H9 (cell line): ENCODE measurements at regions not wholly inside any gene's neighbourhood (a gene's known extent, or its start where the extent isn't known, plus 50 kb on each side); places are given as distances from the start of the nearest gene placed in this dataset.

Experiments used
- DNase-seq: peaks from one replicate; pipeline ENCODE4 v3.0.0-alpha.2; 2017
- H2AFZ ChIP-seq: one replicate; pipeline ENCODE4 v1.6.1; 2013; ENCODE audit warnings: mild to moderate bottlenecking, low read length, control low read depth, moderate library complexity
- H2AK5ac ChIP-seq: 2 replicates; pipeline ENCODE4 v1.6.1; 2013; ENCODE audit warnings: low read length, control low read depth, mixed read lengths; ENCODE audit not compliant: insufficient read length
- H2BK120ac ChIP-seq: one replicate; pipeline ENCODE4 v1.6.1; 2013; ENCODE audit warnings: low read depth, mild to moderate bottlenecking, low read length, control low read depth, inconsistent platforms; ENCODE audit not compliant: poor library complexity, severe bottlenecking
- H2BK12ac ChIP-seq: 2 replicates; pipeline ENCODE4 v1.6.1; 2013; ENCODE audit warnings: low read length, control low read depth, mixed read lengths, low read depth; ENCODE audit not compliant: insufficient read length
- H2BK15ac ChIP-seq: 2 replicates; pipeline ENCODE4 v1.6.1; 2013; ENCODE audit warnings: low read depth, low read length, control low read depth
- H2BK20ac ChIP-seq: one replicate; pipeline ENCODE4 v1.6.1; 2013; ENCODE audit warnings: low read depth, mild to moderate bottlenecking, low read length, control low read depth, inconsistent platforms; ENCODE audit not compliant: poor library complexity, severe bottlenecking
- H2BK5ac ChIP-seq: 2 replicates; pipeline ENCODE4 v1.6.1; 2013; ENCODE audit warnings: low read length, control low read depth, mixed read lengths; ENCODE audit not compliant: insufficient read length
- H3K14ac ChIP-seq: 2 replicates; pipeline ENCODE4 v1.6.1; 2013; ENCODE audit warnings: low read length, control low read depth; ENCODE audit not compliant: insufficient read depth
- H3K18ac ChIP-seq: 2 replicates; pipeline ENCODE4 v1.6.1; 2013; ENCODE audit warnings: low read depth, mild to moderate bottlenecking, mixed read lengths, low read length, control low read depth; ENCODE audit not compliant: insufficient read length
- H3K23ac ChIP-seq: 2 replicates; pipeline ENCODE4 v1.6.1; 2013; ENCODE audit warnings: low read length, control low read depth, mixed read lengths, low read depth; ENCODE audit not compliant: insufficient read length
- H3K23me2 ChIP-seq: 2 replicates; pipeline ENCODE4 v1.6.1; 2013; ENCODE audit warnings: low read depth, mild to moderate bottlenecking, mixed read lengths, low read length, control low read depth; ENCODE audit not compliant: insufficient read length, poor library complexity, severe bottlenecking
- H3K27ac ChIP-seq: 2 replicates; pipeline ENCODE4 v1.5.1; 2013; ENCODE audit warnings: low read length, control low read depth, mixed read lengths, low read depth; ENCODE audit not compliant: insufficient read length
- H3K27me3 ChIP-seq: 2 replicates; pipeline ENCODE4 v1.6.1; 2013; ENCODE audit warnings: low read length, control low read depth, inconsistent platforms; ENCODE audit not compliant: insufficient read depth
- H3K4ac ChIP-seq: 2 replicates; pipeline ENCODE4 v1.6.1; 2013; ENCODE audit warnings: low read depth, mild to moderate bottlenecking, control low read depth, inconsistent platforms, low read length, moderate library complexity
- H3K4me1 ChIP-seq: 2 replicates; pipeline ENCODE4 v1.6.1; 2013; ENCODE audit warnings: low read length, control low read depth, inconsistent platforms; ENCODE audit not compliant: insufficient read depth
- H3K4me2 ChIP-seq: 2 replicates; pipeline ENCODE4 v1.6.1; 2013; ENCODE audit warnings: low read length, control low read depth, mixed read lengths; ENCODE audit not compliant: insufficient read length, insufficient read depth
- H3K56ac ChIP-seq: 2 replicates; pipeline ENCODE4 v1.6.1; 2013; ENCODE audit warnings: low read depth, mild to moderate bottlenecking, mixed read lengths, low read length, control low read depth; ENCODE audit not compliant: insufficient read length
- H3K79me1 ChIP-seq: 2 replicates; pipeline ENCODE4 v1.6.1; 2013; ENCODE audit warnings: low read depth, mild to moderate bottlenecking, moderate library complexity, low read length, control low read depth, inconsistent platforms; ENCODE audit not compliant: insufficient read depth, poor library complexity, severe bottlenecking
- H3K79me2 ChIP-seq: 2 replicates; pipeline ENCODE4 v1.6.1; 2013; ENCODE audit warnings: low read length, control low read depth, inconsistent platforms; ENCODE audit not compliant: insufficient read depth
- H3K9ac ChIP-seq: 2 replicates; pipeline ENCODE4 v1.6.1; 2013; ENCODE audit warnings: low read length, control low read depth, mixed read lengths; ENCODE audit not compliant: insufficient read length; ENCODE audit errors: extremely low read depth
- H3K9me3 ChIP-seq: one replicate; pipeline ENCODE4 v1.6.1; 2013; ENCODE audit warnings: low read depth, low read length, inconsistent platforms; ENCODE audit not compliant: control insufficient read depth
- H3T11ph ChIP-seq: one replicate; pipeline ENCODE4 v1.6.1; 2013; ENCODE audit warnings: mild to moderate bottlenecking, low read length, control low read depth, inconsistent platforms
- H4K20me1 ChIP-seq: one replicate; pipeline ENCODE4 v1.6.1; 2013; ENCODE audit not compliant: control insufficient read depth, insufficient read length, insufficient read depth
- H4K5ac ChIP-seq: 2 replicates; pipeline ENCODE4 v1.6.1; 2013; ENCODE audit warnings: low read depth, mild to moderate bottlenecking, mixed read lengths, low read length, control low read depth; ENCODE audit not compliant: insufficient read length
- H4K8ac ChIP-seq: replicated peaks from 2 replicates; pipeline ENCODE4 v1.6.1; 2013; ENCODE audit warnings: low read length, control low read depth, mixed read lengths, low read depth; ENCODE audit not compliant: insufficient read length
- H4K91ac ChIP-seq: 2 replicates; pipeline ENCODE4 v1.6.1; 2013; ENCODE audit warnings: low read depth, mild to moderate bottlenecking, moderate library complexity, mixed read lengths, low read length, control low read depth; ENCODE audit not compliant: insufficient read length
- H3K27ac Mint-ChIP-seq, 3 experiments: 2 replicates in 2 of 3; 3 replicates in 1 of 3; pipeline ENCODE4 v1.8.0; 2020 to 2021; ENCODE audit warnings: mixed read lengths in 3 of 3, mild to moderate bottlenecking in 1 of 3, moderate library complexity in 1 of 3
- H3K27me3 Mint-ChIP-seq: 2 replicates; pipeline ENCODE4 v1.8.0; 2021; ENCODE audit warnings: low read depth, mild to moderate bottlenecking, moderate library complexity, mixed read lengths
- H3K36me3 Mint-ChIP-seq, 3 experiments: 2 replicates in 2 of 3; 3 replicates in 1 of 3; pipeline ENCODE4 v1.8.0; 2020 to 2021; ENCODE audit warnings: low read depth in 3 of 3, mixed read lengths in 3 of 3; ENCODE audit not compliant: insufficient read depth in 1 of 3
- H3K4me1 Mint-ChIP-seq, 2 experiments: 2 replicates each; pipeline ENCODE4 v1.8.0; 2020; ENCODE audit warnings: mixed read lengths in 2 of 2
- H3K4me3 Mint-ChIP-seq, 2 experiments: 2 replicates in 1 of 2; 3 replicates in 1 of 2; pipeline ENCODE4 v1.8.0; 2020 to 2021; ENCODE audit warnings: mild to moderate bottlenecking in 2 of 2, mixed read lengths in 2 of 2, moderate library complexity in 1 of 2
- H3K9me3 Mint-ChIP-seq, 2 experiments: 2 replicates in 1 of 2; 3 replicates in 1 of 2; pipeline ENCODE4 v1.8.0; 2020; ENCODE audit warnings: mild to moderate bottlenecking in 2 of 2, mixed read lengths in 2 of 2, moderate library complexity in 1 of 2
- CTCF ChIP-seq: fragments of 200-600 bp; sonication (generic); conservative IDR thresholded peaks from 3 replicates; pipeline ENCODE4 v1.8.0; 2021; ENCODE audit warnings: antibody characterized with exemption, mild to moderate bottlenecking
- WGBS: extraction: QIAGEN DNeasy Blood & Tissue Kit; methylation state at CpG from one replicate; pipeline ENCODE4 v1.1.7; 2013; ENCODE audit warnings: missing lambda C conversion rate, low lambda C conversion rate, mixed read lengths; ENCODE audit not compliant: insufficient read length; ENCODE audit errors: extremely low coverage; 5-methylcytosine and 5-hydroxymethylcytosine counted together

GRCh38 chr4:27084685-27085361 lies 224.2 kb downstream of the STIM2 start:
- Histone ChIP-seq H3K9me3 (no peaks in the 10 kb centered on the region), H4K5ac (no peak overlapping the region), H2BK12ac (no peak overlapping the region), H2AK5ac (no peak overlapping the region), H3K23me2 (peaks cover 6% of the 10 kb centered on the region), H3K27ac (no peak overlapping the region), H2AFZ (peak overlapping the region; percentile 99), H3K23ac (no peak overlapping the region), H2BK20ac (no peak overlapping the region), H3K4me1 (peaks cover 22% of the 10 kb centered on the region; the same call in 1 of the 2 replicates), H3K4ac (no peak overlapping the region), H4K8ac (no peak overlapping the region), H3K18ac (no peak overlapping the region), H3T11ph (no peak overlapping the region), H3K4me2 (peak overlapping the region; percentile 97), H3K9ac (peak overlapping the region; percentile 70), H2BK15ac (no peak overlapping the region), H3K79me1 (no peaks in the 10 kb centered on the region), H3K79me2 (no peaks in the 10 kb centered on the region), H2BK5ac (no peak overlapping the region), H3K56ac (no peak overlapping the region), H3K27me3 (no peaks in the 10 kb centered on the region; the same call in 1 of the 2 replicates), H2BK120ac (no peak overlapping the region), H3K14ac (no peak overlapping the region), H4K20me1 (no peaks in the 10 kb centered on the region), H4K91ac (no peak overlapping the region)
- TF ChIP-seq CTCF = peak; percentile 42
- no peaks in the 10 kb centered on the region; a peak in 1 of 5 replicates for H3K9me3 Mint-ChIP-seq
- H3K27ac Mint-ChIP-seq = peak overlapping the region in 1 of 3 experiments; percentile 72; a peak in 1 of 7 replicates
- peak overlapping the region; percentile 70 to 80 for H3K4me3 Mint-ChIP-seq
- H3K27me3 Mint-ChIP-seq = peaks cover 36% of the 10 kb centered on the region
- H3K4me1 Mint-ChIP-seq = peaks cover 61 to 66% of the 10 kb centered on the region in 2 experiments
- DNase-seq = peak; percentile 74
- no CpG with 5 or more reads among the region's 33 CpGs for WGBS
- H3K36me3 Mint-ChIP-seq = no peaks in the 10 kb centered on the region; a peak in 1 of 7 replicates
